Stomach smooth muscle (tissue), 2 donors: ENCODE measurements at regions not wholly inside any gene's neighbourhood (a gene's known extent, or its start where the extent isn't known, plus 50 kb on each side); places are given as distances from the start of the nearest gene placed in this dataset.

Experiments used
- H3K27ac ChIP-seq: one replicate; pipeline ENCODE4 v1.7.0; 2013; ENCODE audit warnings: mild to moderate bottlenecking, low read length, inconsistent platforms
- H3K27me3 ChIP-seq, 2 donors: one replicate each; pipeline ENCODE4 v1.7.0; 2013; ENCODE audit warnings: low read length in 2 of 2; ENCODE audit not compliant: insufficient read depth in 2 of 2, control insufficient read depth in 1 of 2
- H3K36me3 ChIP-seq, 2 donors: one replicate each; pipeline ENCODE4 v1.7.0; 2013; ENCODE audit warnings: low read length in 2 of 2; ENCODE audit not compliant: control insufficient read depth in 2 of 2, insufficient read depth in 2 of 2
- H3K4me1 ChIP-seq: one replicate; pipeline ENCODE4 v1.7.0; 2013; ENCODE audit warnings: low read length; ENCODE audit not compliant: control insufficient read depth, insufficient read depth
- H3K4me3 ChIP-seq, 2 donors: one replicate each; pipeline ENCODE4 v1.7.0; 2013; ENCODE audit warnings: low read length in 2 of 2
- H3K9ac ChIP-seq, 2 donors: one replicate each; pipeline ENCODE4 v1.7.0; 2013; ENCODE audit warnings: low read length in 2 of 2, mild to moderate bottlenecking in 1 of 2
- H3K9me3 ChIP-seq, 2 donors: one replicate each; pipeline ENCODE4 v1.7.0; 2013; ENCODE audit warnings: low read length in 2 of 2; ENCODE audit not compliant: control insufficient read depth in 2 of 2
- donor health status: healthy.
- donor health status: Pancreatic carcinoma.

DNA sequence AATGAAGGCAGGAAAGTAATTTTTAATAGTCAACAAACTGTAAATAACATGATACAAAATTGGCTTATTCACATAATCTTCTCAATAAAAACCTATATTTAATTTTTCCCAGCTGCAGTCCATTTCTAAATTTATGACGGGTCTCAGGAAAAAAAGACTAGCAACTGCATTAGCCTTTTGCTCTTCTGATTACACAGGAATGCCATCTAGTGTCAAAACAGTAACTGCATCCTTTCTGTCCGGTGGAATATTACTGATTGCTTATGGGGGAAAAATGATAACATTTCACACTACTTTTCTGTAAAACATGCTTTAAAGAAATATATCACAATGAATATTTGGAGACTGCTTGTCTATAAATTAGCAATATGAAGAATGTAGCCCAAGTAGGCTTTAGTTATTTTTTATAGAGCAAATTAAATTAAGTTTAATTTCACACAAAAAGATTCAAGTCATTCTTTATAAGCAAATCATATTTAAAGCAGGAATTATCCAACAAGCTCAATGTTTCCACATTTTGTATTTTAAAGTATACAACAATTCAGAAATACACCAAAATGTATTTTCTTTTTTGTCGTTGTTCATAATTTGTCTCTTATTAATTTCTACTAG, 534.7 kb downstream of the CDH10 start:
- Histone ChIP-seq H3K27ac (no peak overlapping the region), H3K4me1 (no peaks in the 10 kb centered on the region)

DNA sequence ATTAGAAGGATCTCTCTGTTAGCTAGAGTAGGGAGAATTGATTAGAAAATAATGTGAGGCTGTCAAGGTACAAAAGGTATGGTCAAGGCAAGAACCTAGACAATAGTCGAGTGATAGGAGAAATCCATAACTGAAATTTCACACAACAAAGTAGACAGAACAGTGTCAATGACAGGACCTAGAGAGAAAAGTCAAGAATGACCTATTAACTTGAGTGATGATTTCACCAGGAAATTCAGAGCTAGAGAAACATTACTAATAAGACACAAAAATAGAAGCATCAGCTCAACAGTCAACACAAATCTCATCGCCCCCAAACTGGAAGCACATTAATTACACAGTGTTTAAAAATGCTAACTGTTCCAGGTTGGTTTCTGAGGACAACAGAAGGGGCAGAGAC, 532.4 kb downstream of the CDH10 start:
- Histone ChIP-seq H3K9ac (no peak overlapping the region), H3K4me3 (no peak overlapping the region), H3K4me1 (no peaks in the 10 kb centered on the region), H3K27ac (no peak overlapping the region), H3K36me3 (no peaks in the 10 kb centered on the region), H3K9me3 (no peaks in the 10 kb centered on the region), H3K27me3 (no peaks in the 10 kb centered on the region)

More for the DNA sequence above, 534.7 kb downstream of the CDH10 start:
- no peak overlapping the region for H3K4me3 ChIP-seq
- H3K9me3 ChIP-seq: no peaks in the 10 kb centered on the region
- H3K36me3 ChIP-seq: no peaks in the 10 kb centered on the region
- no peak overlapping the region for H3K9ac ChIP-seq
- no peaks in the 10 kb centered on the region for H3K27me3 ChIP-seq

- H3K27me3 ChIP-seq: no peaks in the 10 kb centered on the region
- H3K27ac ChIP-seq: no peak overlapping the region
- H3K36me3 ChIP-seq: no peaks in the 10 kb centered on the region
- H3K4me3 ChIP-seq: no peak overlapping the region
- no peaks in the 10 kb centered on the region for H3K9me3 ChIP-seq
- no peaks in the 10 kb centered on the region for H3K4me1 ChIP-seq
- no peak overlapping the region for H3K9ac ChIP-seq
Observed at GRCh38 chr5:24118351-24118750, 526.4 kb downstream of the CDH10 start.

- Histone ChIP-seq H3K9me3 (no peaks in the 10 kb centered on the region), H3K9ac (no peak overlapping the region), H3K27ac (no peak overlapping the region), H3K4me3 (no peak overlapping the region), H3K4me1 (no peaks in the 10 kb centered on the region), H3K27me3 (no peaks in the 10 kb centered on the region), H3K36me3 (no peaks in the 10 kb centered on the region)
Observed at GRCh38 chr5:24135536-24135935, 509.2 kb downstream of the CDH10 start.

DNA sequence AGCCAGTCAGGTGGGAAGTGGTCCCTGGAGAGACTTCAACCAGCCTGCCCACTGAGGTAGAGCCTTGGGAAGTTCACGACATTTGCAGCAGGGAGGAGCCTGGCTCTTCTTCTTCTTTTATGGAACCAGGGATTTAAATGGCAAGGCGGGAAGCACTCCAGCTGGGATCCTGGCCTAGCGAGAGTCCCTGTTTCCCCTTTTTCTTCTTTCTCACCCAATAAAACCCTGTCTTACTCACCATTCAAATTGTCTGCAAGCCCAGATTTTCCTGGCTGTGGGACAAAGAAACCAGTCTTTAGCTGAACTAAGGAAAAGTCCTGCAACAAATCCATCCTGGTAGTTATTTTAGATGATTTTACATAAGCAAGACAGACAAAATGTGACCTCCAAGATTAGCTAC, 503.7 kb downstream of the CDH10 start:
- Histone ChIP-seq H3K9me3 (no peaks in the 10 kb centered on the region), H3K27ac (no peak overlapping the region), H3K27me3 (no peaks in the 10 kb centered on the region), H3K4me3 (no peak overlapping the region), H3K36me3 (no peaks in the 10 kb centered on the region), H3K4me1 (no peaks in the 10 kb centered on the region), H3K9ac (no peak overlapping the region)

GRCh38 chr5:24142341-24142740, 502.4 kb downstream of the CDH10 start:
- no peak overlapping the region for H3K4me3 ChIP-seq
- no peaks in the 10 kb centered on the region for H3K27me3 ChIP-seq
- no peak overlapping the region for H3K9ac ChIP-seq
- no peaks in the 10 kb centered on the region for H3K9me3 ChIP-seq
- no peak overlapping the region for H3K27ac ChIP-seq
- no peaks in the 10 kb centered on the region for H3K4me1 ChIP-seq
- no peaks in the 10 kb centered on the region for H3K36me3 ChIP-seq

DNA sequence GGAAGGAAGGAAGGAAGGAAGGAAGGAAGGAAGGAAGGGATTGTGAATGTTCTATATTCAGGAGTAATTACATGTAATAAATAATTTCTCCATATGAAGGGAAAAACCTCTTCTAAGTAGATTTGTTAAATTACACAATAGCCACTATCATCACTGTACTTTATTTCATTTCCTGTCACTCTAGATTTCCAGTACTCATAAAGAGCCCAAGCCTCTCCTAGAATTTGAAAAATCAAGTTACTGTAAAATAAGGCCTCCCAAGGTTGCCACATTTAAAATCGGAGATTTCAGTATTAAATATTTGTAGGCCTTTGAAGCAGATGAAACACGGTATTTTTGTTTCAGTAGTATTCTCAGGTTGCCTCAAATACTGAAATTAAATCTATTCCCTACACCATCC, 499.0 kb downstream of the CDH10 start:
- no peak overlapping the region for H3K9ac ChIP-seq
- no peaks in the 10 kb centered on the region for H3K4me1 ChIP-seq
- H3K36me3 ChIP-seq: no peaks in the 10 kb centered on the region
- no peaks in the 10 kb centered on the region for H3K9me3 ChIP-seq
- no peak overlapping the region for H3K27ac ChIP-seq
- H3K27me3 ChIP-seq: no peaks in the 10 kb centered on the region
- H3K4me3 ChIP-seq: no peak overlapping the region

GRCh38 chr5:24161559-24161958, 483.2 kb downstream of the CDH10 start:
- Histone ChIP-seq H3K36me3 (no peaks in the 10 kb centered on the region), H3K27ac (no peak overlapping the region), H3K27me3 (no peaks in the 10 kb centered on the region)

GRCh38 chr5:24162343-24162742, 482.4 kb downstream of the CDH10 start:
- Histone ChIP-seq H3K27me3 (no peaks in the 10 kb centered on the region), H3K27ac (no peak overlapping the region), H3K36me3 (no peaks in the 10 kb centered on the region), H3K4me1 (no peaks in the 10 kb centered on the region), H3K9me3 (no peaks in the 10 kb centered on the region), H3K4me3 (no peak overlapping the region), H3K9ac (no peak overlapping the region)

More at GRCh38 chr5:24161559-24161958, 483.2 kb downstream of the CDH10 start:
- Histone ChIP-seq H3K4me1 (no peaks in the 10 kb centered on the region), H3K9me3 (no peaks in the 10 kb centered on the region), H3K4me3 (no peak overlapping the region), H3K9ac (no peak overlapping the region)

- Histone ChIP-seq H3K36me3 (no peaks in the 10 kb centered on the region), H3K27ac (no peak overlapping the region), H3K4me1 (no peaks in the 10 kb centered on the region), H3K27me3 (no peaks in the 10 kb centered on the region), H3K9me3 (no peaks in the 10 kb centered on the region), H3K4me3 (no peak overlapping the region), H3K9ac (no peak overlapping the region)
Observed at GRCh38 chr5:24163091-24163490, 481.7 kb downstream of the CDH10 start.

- Histone ChIP-seq H3K36me3 (no peaks in the 10 kb centered on the region), H3K9me3 (no peaks in the 10 kb centered on the region), H3K27ac (no peak overlapping the region), H3K9ac (no peak overlapping the region), H3K4me1 (no peaks in the 10 kb centered on the region), H3K4me3 (no peak overlapping the region), H3K27me3 (no peaks in the 10 kb centered on the region)
Observed at GRCh38 chr5:24167806-24168205, 477.0 kb downstream of the CDH10 start.
